ENCODE measurements at regions not wholly inside any gene's neighbourhood (a gene's known extent, or its start where the extent isn't known, plus 50 kb on each side); places are given as distances from the start of the nearest gene placed in this dataset.

DNA sequence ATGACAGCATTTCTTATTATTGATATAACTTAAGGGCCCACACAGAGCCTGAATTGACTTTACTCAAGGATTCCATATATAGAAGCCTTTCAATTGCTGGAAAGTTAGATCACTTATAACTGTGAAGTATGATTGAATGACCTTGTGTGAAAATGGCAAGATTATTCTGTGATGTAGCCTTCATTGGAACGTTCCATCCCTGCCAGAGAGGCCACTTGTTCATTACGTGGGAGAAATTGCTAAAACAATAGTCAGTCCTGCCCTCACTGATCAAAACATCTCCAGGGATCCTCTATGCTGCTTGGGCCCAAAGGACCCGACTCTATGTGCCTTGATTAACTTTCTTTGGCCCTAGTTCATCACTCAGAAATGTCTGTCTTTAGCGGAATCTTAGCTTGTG is 159.5 kb upstream of the BLID start:
- intact Hi-C loops (cut with DNase I): no loop called here
- no peak for DNase-seq
- no peaks in the 10 kb centered on the region for H3K36me3 ChIP-seq
- no peaks in the 10 kb centered on the region for H3K27me3 ChIP-seq
- no peak overlapping the region for H3K27ac ChIP-seq
- TF ChIP-seq, protein P1, sequence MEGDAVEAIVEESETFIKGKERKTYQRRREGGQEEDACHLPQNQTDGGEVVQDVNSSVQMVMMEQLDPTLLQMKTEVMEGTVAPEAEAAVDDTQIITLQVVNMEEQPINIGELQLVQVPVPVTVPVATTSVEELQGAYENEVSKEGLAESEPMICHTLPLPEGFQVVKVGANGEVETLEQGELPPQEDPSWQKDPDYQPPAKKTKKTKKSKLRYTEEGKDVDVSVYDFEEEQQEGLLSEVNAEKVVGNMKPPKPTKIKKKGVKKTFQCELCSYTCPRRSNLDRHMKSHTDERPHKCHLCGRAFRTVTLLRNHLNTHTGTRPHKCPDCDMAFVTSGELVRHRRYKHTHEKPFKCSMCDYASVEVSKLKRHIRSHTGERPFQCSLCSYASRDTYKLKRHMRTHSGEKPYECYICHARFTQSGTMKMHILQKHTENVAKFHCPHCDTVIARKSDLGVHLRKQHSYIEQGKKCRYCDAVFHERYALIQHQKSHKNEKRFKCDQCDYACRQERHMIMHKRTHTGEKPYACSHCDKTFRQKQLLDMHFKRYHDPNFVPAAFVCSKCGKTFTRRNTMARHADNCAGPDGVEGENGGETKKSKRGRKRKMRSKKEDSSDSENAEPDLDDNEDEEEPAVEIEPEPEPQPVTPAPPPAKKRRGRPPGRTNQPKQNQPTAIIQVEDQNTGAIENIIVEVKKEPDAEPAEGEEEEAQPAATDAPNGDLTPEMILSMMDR (IDR thresholded peaks at IDR 0.05): no peak
- TF ChIP-seq POLR2A (IDR thresholded peaks at IDR 0.05) (no peak), POLR2AphosphoS5 (IDR thresholded peaks at IDR 0.05) (no peak), EP300 (IDR thresholded peaks at IDR 0.05) (no peak)
- H3K4me1 ChIP-seq: no peaks in the 10 kb centered on the region
- H3K4me3 ChIP-seq: no peak overlapping the region
- H3K9me3 ChIP-seq: no peaks in the 10 kb centered on the region
- 63 to 85% methylated on average over 4 of the region's 4 CpGs for WGBS, 2 donors

DNA sequence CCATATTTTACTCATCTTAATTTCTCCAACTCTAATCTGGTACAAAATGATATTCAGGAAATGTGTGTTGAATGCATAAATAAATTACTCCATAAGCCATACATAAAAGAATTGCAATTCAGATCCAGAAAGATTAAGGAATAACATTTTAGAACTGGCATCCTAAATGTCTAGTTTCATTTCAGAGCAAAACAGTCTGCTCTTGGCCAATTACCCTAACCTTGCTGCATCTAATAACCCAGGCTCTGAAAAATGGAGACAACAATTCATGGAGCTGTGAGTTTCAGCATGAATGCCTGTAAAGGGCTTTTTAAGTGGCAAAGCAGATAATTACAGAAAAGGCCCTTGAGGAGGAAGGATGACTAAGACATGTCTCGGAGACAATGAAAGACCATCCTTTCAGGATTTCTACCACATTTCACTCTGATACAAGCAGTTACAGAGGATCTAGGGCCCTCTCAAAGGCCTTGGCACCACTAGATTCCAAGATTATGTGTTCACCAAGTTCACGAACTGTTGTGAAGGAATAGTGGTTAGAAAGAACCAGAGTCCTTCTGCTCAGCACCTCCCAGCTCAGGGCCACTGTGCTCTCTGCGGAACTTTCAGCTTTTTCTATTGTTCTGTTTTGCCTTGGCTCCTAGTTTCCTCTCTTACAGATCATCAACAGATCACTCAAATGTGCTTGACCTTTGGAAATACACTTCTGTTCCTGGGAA is 157.6 kb upstream of the BLID start:
- Histone ChIP-seq H3K36me3 (no peaks in the 10 kb centered on the region), H3K27ac (no peak overlapping the region), H3K27me3 (no peaks in the 10 kb centered on the region), H3K4me1 (no peaks in the 10 kb centered on the region), H3K9me3 (no peaks in the 10 kb centered on the region), H3K4me3 (no peak overlapping the region)
- intact Hi-C loops (cut with DNase I): no loop called here
- TF ChIP-seq EP300 (IDR thresholded peaks at IDR 0.05): no peak
- WGBS, 2 donors: 79 to 80% methylated on average over 3 of the region's 3 CpGs
- DNase-seq: no peak

DNA sequence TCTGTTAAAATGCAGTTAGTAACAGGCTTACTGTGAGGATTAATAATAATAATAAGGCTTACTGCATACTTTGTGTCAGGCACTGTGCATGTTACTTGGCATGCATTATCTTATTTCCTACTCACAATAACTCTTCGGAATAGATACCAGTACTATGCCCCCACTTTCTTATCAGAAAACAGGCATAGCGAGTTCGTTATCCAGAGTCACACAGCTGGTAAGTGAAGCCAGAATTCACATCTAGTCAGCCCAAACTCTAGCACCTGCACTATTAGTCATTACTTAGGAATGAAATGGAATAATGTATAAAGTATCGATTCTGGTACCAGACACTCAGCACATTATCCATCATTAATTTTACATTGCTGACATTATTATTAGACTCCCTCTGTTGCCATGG is 155.7 kb upstream of the BLID start:
- Histone ChIP-seq H3K9me3 (no peaks in the 10 kb centered on the region), H3K4me3 (no peak overlapping the region), H3K27ac (no peak overlapping the region), H3K36me3 (no peaks in the 10 kb centered on the region), H3K4me1 (no peaks in the 10 kb centered on the region), H3K27me3 (no peaks in the 10 kb centered on the region)
- intact Hi-C loops (cut with DNase I): no loop called here
- no peak for DNase-seq
- TF ChIP-seq, protein P1 (IDR thresholded peaks at IDR 0.05): no peak
- no peak for TF ChIP-seq POLR2AphosphoS5 (IDR thresholded peaks at IDR 0.05)
- TF ChIP-seq POLR2A (IDR thresholded peaks at IDR 0.05): no peak
- TF ChIP-seq EP300 (IDR thresholded peaks at IDR 0.05): no peak
- WGBS, 2 donors: 88 to 90% methylated on average over 4 of the region's 4 CpGs

DNA sequence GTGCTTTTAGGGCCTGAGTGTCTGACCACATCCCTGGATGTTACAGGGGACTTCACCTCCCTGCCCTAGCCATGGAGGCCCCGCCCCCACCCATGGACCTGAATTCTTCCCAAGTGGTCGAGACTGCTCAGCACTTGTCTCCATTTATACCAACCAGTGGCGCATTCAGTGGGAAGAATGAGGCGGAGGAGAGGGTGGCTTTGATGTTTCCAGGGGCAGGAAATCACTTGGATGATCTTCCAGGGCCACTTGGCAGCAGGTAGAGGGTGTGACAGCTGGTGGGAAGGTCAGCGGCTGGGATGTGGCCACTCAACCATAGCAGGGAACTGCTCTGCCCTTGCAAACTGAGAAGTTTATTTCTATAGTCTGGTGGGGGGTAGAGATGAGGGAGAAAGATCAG is 155.1 kb upstream of the BLID start:
- Histone ChIP-seq H3K9me3 (no peaks in the 10 kb centered on the region), H3K4me3 (no peak overlapping the region), H3K4me1 (no peaks in the 10 kb centered on the region), H3K36me3 (no peaks in the 10 kb centered on the region), H3K27me3 (no peaks in the 10 kb centered on the region), H3K27ac (no peak overlapping the region)
- WGBS, 2 donors: 62 to 78% methylated on average over 5 of the region's 5 CpGs
- intact Hi-C loops (cut with DNase I): no loop called here
- TF ChIP-seq, protein P1 (IDR thresholded peaks at IDR 0.05): no peak
- TF ChIP-seq EP300 (IDR thresholded peaks at IDR 0.05) (no peak), POLR2AphosphoS5 (IDR thresholded peaks at IDR 0.05) (no peak), POLR2A (IDR thresholded peaks at IDR 0.05) (no peak)
- no peak for DNase-seq

DNA sequence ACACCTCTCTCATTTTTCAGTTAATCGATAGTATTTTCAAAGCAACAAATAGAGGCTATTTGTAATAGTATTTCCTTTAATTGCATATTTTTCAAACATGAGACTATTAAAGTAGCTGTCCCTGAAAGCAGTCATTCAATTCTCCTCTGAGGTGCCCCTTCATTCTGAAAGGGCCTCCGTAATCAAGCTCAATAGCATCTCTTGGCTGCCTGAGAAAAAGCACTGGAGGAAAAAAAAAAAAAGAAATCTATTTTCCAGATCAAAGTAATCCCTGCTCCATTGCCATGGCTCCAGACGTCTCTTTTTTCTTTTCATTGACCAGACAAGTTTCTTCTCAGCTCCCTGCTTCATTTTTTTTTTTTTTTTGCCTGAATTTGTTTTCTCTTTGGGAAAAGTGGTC is 154.5 kb upstream of the BLID start:
- intact Hi-C loops (cut with DNase I): no loop called here
- H3K27me3 ChIP-seq: no peaks in the 10 kb centered on the region
- TF ChIP-seq POLR2AphosphoS5 (IDR thresholded peaks at IDR 0.05): no peak
- no peak for TF ChIP-seq EP300 (IDR thresholded peaks at IDR 0.05)
- TF ChIP-seq, protein P1 (IDR thresholded peaks at IDR 0.05): no peak
- no peak for TF ChIP-seq POLR2A (IDR thresholded peaks at IDR 0.05)
- no peaks in the 10 kb centered on the region for H3K4me1 ChIP-seq
- H3K9me3 ChIP-seq: no peaks in the 10 kb centered on the region
- no peak overlapping the region for H3K4me3 ChIP-seq
- WGBS, 2 donors: 60 to 70% methylated on average over 3 of the region's 3 CpGs
- H3K27ac ChIP-seq: no peak overlapping the region
- H3K36me3 ChIP-seq: no peaks in the 10 kb centered on the region
- no peak for DNase-seq
